HCT116 (cell line): ENCODE measurements at regions not wholly inside any gene's neighbourhood (a gene's known extent, or its start where the extent isn't known, plus 50 kb on each side); places are given as distances from the start of the nearest gene placed in this dataset.

ENCODE experiments used
- ATAC-seq: fragments of 200-7000 bp; cut with Tn5 transposase; 2 replicates; pipeline ENCODE4 v1.9.1; 2020; ENCODE audit warnings: mild to moderate bottlenecking, moderate library complexity
- BruUV-seq: library from RNA; stranded (reverse); fragments of 400-500 nt; replicated peaks from 2 replicates; lab custom pipeline; 2021; lab: Mats Ljungman, UMichigan
- CTCF ChIA-PET: fragments of 300-600 bp; sonication (Branson Sonifier 250); formaldehyde crosslinking; loops from one replicate; lab custom pipeline; 2021; ENCODE audit warnings: antibody characterized with exemption; lab: Charles Lee
- POLR2A ChIA-PET: fragments of 300-600, 350-600 bp; sonication (Branson Sonifier 250); formaldehyde crosslinking; loops from one replicate; lab custom pipeline; 2021; ENCODE audit warnings: antibody characterized with exemption; lab: Charles Lee
- RAD21 ChIA-PET, 2 experiments: fragments of 300-600 bp; sonication (Branson Sonifier 250); formaldehyde crosslinking; loops; one replicate each; lab custom pipeline; 2023; ENCODE audit warnings: low total read pairs in 2 of 2; ENCODE audit not compliant: uncharacterized antibody in 2 of 2, unreplicated experiment in 2 of 2, low non-redundant PET in 1 of 2; lab: Charles Lee
- DNase-seq: peaks from one replicate; pipeline ENCODE4 v3.0.0-alpha.2; 2010; ENCODE audit warnings: low read depth, low spot score
- H2AFZ ChIP-seq: fragments of 200-600 bp; shearing (Covaris generic), sonication (generic); 2 replicates; pipeline ENCODE4 v1.6.1; 2017; ENCODE audit warnings: low read depth, mixed run types, mixed read lengths, antibody characterized with exemption, low read length; ENCODE audit not compliant: poor library complexity, severe bottlenecking
- H3K27ac ChIP-seq: 2 replicates; pipeline ENCODE4 v1.5.1; 2012; ENCODE audit warnings: low read depth, low read length
- H3K27me3 ChIP-seq: fragments of 200-600 bp; sonication (generic); 2 replicates; pipeline ENCODE4 v1.6.1; 2016; ENCODE audit warnings: mixed run types, low read length, mixed read lengths; ENCODE audit not compliant: insufficient read depth
- H3K36me3 ChIP-seq, 2 experiments: fragments of 200-500 bp in 1 of 2; fragments of 200-600 bp in 1 of 2; sonication (Bioruptor generic) in 1 of 2; sonication (generic) in 1 of 2; 2 replicates each; pipeline versions ENCODE4 v1.5.1 to v1.6.1; 2014 to 2016; ENCODE audit warnings: low read length in 2 of 2, inconsistent platforms in 1 of 2, mixed read lengths in 1 of 2, mixed run types in 1 of 2; ENCODE audit not compliant: insufficient read depth in 2 of 2, control insufficient read depth in 1 of 2
- H3K4me1 ChIP-seq, 2 experiments: fragments of 200-600 bp in 1 of 2; sonication (generic) in 1 of 2; 2 replicates each; pipeline versions ENCODE4 v1.5.1 to v1.6.1; 2012 to 2017; ENCODE audit warnings: low read length in 2 of 2, inconsistent platforms in 1 of 2, mild to moderate bottlenecking in 1 of 2, mixed read lengths in 1 of 2, mixed run types in 1 of 2, moderate library complexity in 1 of 2; ENCODE audit not compliant: insufficient read depth in 2 of 2, control insufficient read depth in 1 of 2
- H3K4me2 ChIP-seq: fragments of 200-600 bp; sonication (generic); 2 replicates; pipeline ENCODE4 v1.6.1; 2017; ENCODE audit warnings: mixed run types, low read length, mixed read lengths
- H3K4me3 ChIP-seq, 2 experiments: fragments of 200-600 bp in 1 of 2; sonication (generic) in 1 of 2; replicated peaks in 1 of 2; 2 replicates each; pipeline ENCODE4 v1.5.1; 2011 to 2016; ENCODE audit warnings: low read length in 2 of 2, control low read depth in 1 of 2, low read depth in 1 of 2, mild to moderate bottlenecking in 1 of 2, mixed read lengths in 1 of 2, mixed run types in 1 of 2
- H3K79me2 ChIP-seq: fragments of 200-600 bp; sonication (generic); 2 replicates; pipeline ENCODE4 v1.6.1; 2017; ENCODE audit warnings: mild to moderate bottlenecking, mixed run types, low read length, moderate library complexity, mixed read lengths; ENCODE audit not compliant: insufficient read depth
- H3K9ac ChIP-seq: fragments of 200-600 bp; sonication (generic); 2 replicates; pipeline ENCODE4 v1.6.1; 2016; ENCODE audit warnings: low read length, mixed read lengths
- H3K9me2 ChIP-seq: fragments of 200-600 bp; sonication (generic), shearing (Covaris generic); 2 replicates; pipeline ENCODE4 v1.6.1; 2017; ENCODE audit warnings: mixed run types, mild to moderate bottlenecking, moderate library complexity; ENCODE audit not compliant: insufficient read depth
- H3K9me3 ChIP-seq, 2 experiments: fragments of 200-500 bp in 1 of 2; fragments of 200-600 bp in 1 of 2; sonication (Bioruptor generic) in 1 of 2; sonication (generic) in 1 of 2; 2 replicates each; pipeline ENCODE4 v1.6.1; 2014 to 2017; ENCODE audit warnings: low read length in 2 of 2, mixed read lengths in 2 of 2, inconsistent platforms in 1 of 2, low read depth in 1 of 2, mild to moderate bottlenecking in 1 of 2, mixed run types in 1 of 2, moderate library complexity in 1 of 2; ENCODE audit not compliant: control insufficient read depth in 1 of 2, insufficient read depth in 1 of 2
- H4K20me1 ChIP-seq: fragments of 200-600 bp; sonication (generic), shearing (Covaris generic); 2 replicates; pipeline ENCODE4 v1.6.1; 2017; ENCODE audit warnings: mixed run types, mild to moderate bottlenecking, moderate library complexity; ENCODE audit not compliant: insufficient read depth
- CBX3 ChIP-seq: IDR thresholded peaks from 2 replicates; pipeline ENCODE4 v1.6.1; 2012; ENCODE audit warnings: low read depth
- CEBPB ChIP-seq: IDR thresholded peaks from 2 replicates; pipeline ENCODE4 v1.6.1; 2012; ENCODE audit warnings: low read depth
- EGR1 ChIP-seq: IDR thresholded peaks from 2 replicates; pipeline ENCODE4 v1.6.1; 2012; ENCODE audit warnings: low read depth
- ELF1 ChIP-seq: IDR thresholded peaks from 2 replicates; pipeline ENCODE4 v1.6.1; 2012; ENCODE audit warnings: low read depth, borderline replicate concordance
- EZH2phosphoT487 ChIP-seq: fragments of 200-600 bp; IDR thresholded peaks from 2 replicates; pipeline ENCODE4 v1.6.1; 2018; ENCODE audit warnings: antibody characterized with exemption, borderline replicate concordance
- FOSL1 ChIP-seq: IDR thresholded peaks from 2 replicates; pipeline ENCODE4 v1.6.1; 2012; ENCODE audit warnings: low read depth
- POLR2AphosphoS5 ChIP-seq: IDR thresholded peaks from 2 replicates; pipeline ENCODE4 v1.6.1; 2011; ENCODE audit warnings: mild to moderate bottlenecking, low read depth, low read length, moderate library complexity
- SIN3A ChIP-seq: IDR thresholded peaks from 2 replicates; pipeline ENCODE4 v1.6.1; 2012; ENCODE audit warnings: low read depth
- SP1 ChIP-seq: IDR thresholded peaks from 2 replicates; pipeline ENCODE4 v1.6.1; 2012; ENCODE audit warnings: low read depth
- SRF ChIP-seq: IDR thresholded peaks from 2 replicates; pipeline ENCODE4 v1.6.1; 2012; ENCODE audit warnings: low read depth
- TCF7L2 ChIP-seq: IDR thresholded peaks from 2 replicates; pipeline ENCODE4 v1.7.0; 2011; ENCODE audit warnings: borderline replicate concordance, inconsistent platforms; ENCODE audit not compliant: insufficient read depth, insufficient read length; ENCODE audit errors: extremely low read depth
- ZFX ChIP-seq: fragments of 450-650 bp; IDR thresholded peaks from 2 replicates; pipeline ENCODE4 v1.6.1; 2017
- ZNF274 ChIP-seq: fragments of 200-500 bp; sonication (Bioruptor generic); IDR thresholded peaks from 2 replicates; pipeline ENCODE4 v1.6.1; 2014; ENCODE audit warnings: mild to moderate bottlenecking, low read depth, low read length, inconsistent platforms
- intact Hi-C: fragments of 100-400 bp; cut with micrococcal nuclease; formaldehyde crosslinking; loops from 2 replicates; pipeline ENCODE4 v1.10.0; 2022
- TF ChIP-seq, protein P1 (sequence below): IDR thresholded peaks from 2 replicates; pipeline ENCODE4 v1.6.1; 2011; ENCODE audit warnings: mild to moderate bottlenecking, low read length, moderate library complexity; ENCODE audit not compliant: insufficient replicate concordance; ENCODE audit errors: extremely low read depth
- TF ChIP-seq, protein P2 (sequence below): IDR thresholded peaks from 2 replicates; pipeline ENCODE4 v1.6.1; 2012
- TF ChIP-seq, protein P3 (sequence below): IDR thresholded peaks from 2 replicates; pipeline ENCODE4 v1.6.1; 2012

- ATAC-seq: no peak
- no TSS peak for BruUV-seq
- POLR2A ChIA-PET: no interaction called here
Observed at GRCh38 chr9:99414321-99414720, 192.2 kb downstream of the SEC61B start.

DNA sequence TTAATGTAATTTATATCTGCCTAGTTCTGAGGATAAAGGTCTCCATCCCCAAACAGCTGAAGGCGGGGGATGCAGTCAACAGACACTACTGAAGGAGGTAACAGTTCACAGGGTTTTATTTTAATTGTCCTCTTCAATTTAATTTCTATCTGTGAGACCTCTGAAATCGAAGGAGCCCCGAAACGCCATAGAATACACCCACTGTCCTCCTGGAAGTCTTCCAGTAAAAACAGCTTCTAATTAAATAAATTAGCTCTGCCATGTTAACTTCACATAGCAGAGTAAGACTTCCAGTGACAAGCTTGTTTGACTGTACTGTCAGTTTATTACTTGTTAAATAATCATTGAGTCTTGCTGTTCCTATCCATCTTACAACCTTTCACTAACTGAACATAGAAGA is 193.5 kb downstream of the SEC61B start:
- ChIA-PET RAD21 (no interaction called here), POLR2A (no interaction called here), CTCF (no interaction called here)
- H3K79me2 ChIP-seq: no peaks in the 10 kb centered on the region
- H3K9me2 ChIP-seq: no peaks in the 10 kb centered on the region
- no TSS peak for BruUV-seq
- H3K9ac ChIP-seq: no peak overlapping the region
- peaks cover 0 to 6% of the 10 kb centered on the region in 2 experiments; a peak in 1 of 4 replicates for H3K4me1 ChIP-seq
- no peak overlapping the region for H2AFZ ChIP-seq
- intact Hi-C loops: no loop called here
- H3K27ac ChIP-seq: no peak overlapping the region
- H3K4me3 ChIP-seq: no peak overlapping the region
- H3K36me3 ChIP-seq: no peaks in the 10 kb centered on the region
- no peak overlapping the region for H3K4me2 ChIP-seq
- no peaks in the 10 kb centered on the region for H3K27me3 ChIP-seq
- H4K20me1 ChIP-seq: no peaks in the 10 kb centered on the region
- DNase-seq: no peak
- ATAC-seq: no peak
- H3K9me3 ChIP-seq: no peaks in the 10 kb centered on the region
- TF ChIP-seq SRF: no peak
- no peak for TF ChIP-seq SP1
- no peak for TF ChIP-seq ELF1
- TF ChIP-seq ZFX: no peak
- no peak for TF ChIP-seq EZH2phosphoT487
- TF ChIP-seq CEBPB: no peak
- TF ChIP-seq ZNF274: no peak
- TF ChIP-seq, protein P1, sequence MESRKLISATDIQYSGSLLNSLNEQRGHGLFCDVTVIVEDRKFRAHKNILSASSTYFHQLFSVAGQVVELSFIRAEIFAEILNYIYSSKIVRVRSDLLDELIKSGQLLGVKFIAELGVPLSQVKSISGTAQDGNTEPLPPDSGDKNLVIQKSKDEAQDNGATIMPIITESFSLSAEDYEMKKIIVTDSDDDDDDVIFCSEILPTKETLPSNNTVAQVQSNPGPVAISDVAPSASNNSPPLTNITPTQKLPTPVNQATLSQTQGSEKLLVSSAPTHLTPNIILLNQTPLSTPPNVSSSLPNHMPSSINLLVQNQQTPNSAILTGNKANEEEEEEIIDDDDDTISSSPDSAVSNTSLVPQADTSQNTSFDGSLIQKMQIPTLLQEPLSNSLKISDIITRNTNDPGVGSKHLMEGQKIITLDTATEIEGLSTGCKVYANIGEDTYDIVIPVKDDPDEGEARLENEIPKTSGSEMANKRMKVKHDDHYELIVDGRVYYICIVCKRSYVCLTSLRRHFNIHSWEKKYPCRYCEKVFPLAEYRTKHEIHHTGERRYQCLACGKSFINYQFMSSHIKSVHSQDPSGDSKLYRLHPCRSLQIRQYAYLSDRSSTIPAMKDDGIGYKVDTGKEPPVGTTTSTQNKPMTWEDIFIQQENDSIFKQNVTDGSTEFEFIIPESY: no peak
- TF ChIP-seq, protein P2, sequence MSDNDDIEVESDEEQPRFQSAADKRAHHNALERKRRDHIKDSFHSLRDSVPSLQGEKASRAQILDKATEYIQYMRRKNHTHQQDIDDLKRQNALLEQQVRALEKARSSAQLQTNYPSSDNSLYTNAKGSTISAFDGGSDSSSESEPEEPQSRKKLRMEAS: no peak
- no peak for TF ChIP-seq TCF7L2
- TF ChIP-seq, protein P3, sequence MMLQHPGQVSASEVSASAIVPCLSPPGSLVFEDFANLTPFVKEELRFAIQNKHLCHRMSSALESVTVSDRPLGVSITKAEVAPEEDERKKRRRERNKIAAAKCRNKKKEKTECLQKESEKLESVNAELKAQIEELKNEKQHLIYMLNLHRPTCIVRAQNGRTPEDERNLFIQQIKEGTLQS: no peak

More at GRCh38 chr9:99414321-99414720, 192.2 kb downstream of the SEC61B start:
- H3K4me1 ChIP-seq: peaks cover 0 to 6% of the 10 kb centered on the region in 2 experiments; a peak in 1 of 4 replicates
- no peak for TF ChIP-seq FOSL1
- TF ChIP-seq, protein P1: no peak
- TF ChIP-seq EZH2phosphoT487: no peak
- TF ChIP-seq EGR1: no peak
- TF ChIP-seq, protein P3: no peak
- TF ChIP-seq ZFX: no peak
- TF ChIP-seq ELF1: no peak
- no peak for TF ChIP-seq SIN3A
- no peak for TF ChIP-seq POLR2AphosphoS5
- TF ChIP-seq CBX3: no peak
- TF ChIP-seq, all 23 proteins: peak for 0
- CTCF ChIA-PET: no interaction called here
- no peak overlapping the region for H3K27ac ChIP-seq
- no peaks in the 10 kb centered on the region for H4K20me1 ChIP-seq
- H3K79me2 ChIP-seq: no peaks in the 10 kb centered on the region
- H3K9me2 ChIP-seq: no peaks in the 10 kb centered on the region
- no peaks in the 10 kb centered on the region for H3K27me3 ChIP-seq
- H3K36me3 ChIP-seq: no peaks in the 10 kb centered on the region
- no peak for DNase-seq
- H3K9ac ChIP-seq: no peak overlapping the region
- H3K4me2 ChIP-seq: no peak overlapping the region
- H3K9me3 ChIP-seq: no peaks in the 10 kb centered on the region
- no peak overlapping the region for H2AFZ ChIP-seq
- no peak overlapping the region for H3K4me3 ChIP-seq
- intact Hi-C loops: no loop called here
- RAD21 ChIA-PET: no interaction called here
